BJ (cell line): ENCODE measurements at regions not wholly inside any gene's neighbourhood (a gene's known extent, or its start where the extent isn't known, plus 50 kb on each side); places are given as distances from the start of the nearest gene placed in this dataset.

Experiments
- CTCF ChIA-PET: fragments of 350-600 bp; formaldehyde crosslinking; extraction: SDS; loops from one replicate; lab custom pipeline; 2021; ENCODE audit warnings: antibody characterized with exemption, inconsistent platforms; lab: Yijun Ruan, JAX
- POLR2A ChIA-PET: fragments of 300-600 bp; sonication (Branson Sonifier 250); formaldehyde crosslinking; extraction: SDS; loops from one replicate; lab custom pipeline; 2021; ENCODE audit warnings: antibody characterized with exemption; lab: Charles Lee
- DNase-seq: peaks from one replicate; pipeline ENCODE4 v3.0.0-alpha.2; 2011; ENCODE audit warnings: low read depth
- H3K27me3 ChIP-seq: 2 replicates; pipeline ENCODE4 v1.6.0; 2011; ENCODE audit warnings: low read length; ENCODE audit not compliant: control insufficient read depth, insufficient read depth
- H3K36me3 ChIP-seq: 2 replicates; pipeline ENCODE4 v1.5.1; 2011; ENCODE audit warnings: low read length; ENCODE audit not compliant: control insufficient read depth, insufficient read depth
- H3K4me3 ChIP-seq: 2 replicates; pipeline ENCODE4 v1.5.1; 2011; ENCODE audit warnings: low read depth, mild to moderate bottlenecking, control low read depth, low read length
- CTCF ChIP-seq: IDR thresholded peaks from 2 replicates; pipeline ENCODE4 v1.5.1; 2011; ENCODE audit warnings: low read depth, mild to moderate bottlenecking, control low read depth, inconsistent platforms, low read length, moderate library complexity; ENCODE audit not compliant: insufficient read depth

GRCh38 chr2:144798034-144798433 is 278.1 kb upstream of the ZEB2 start:
- no peak overlapping the region for H3K4me3 ChIP-seq
- DNase-seq: no peak
- ChIA-PET CTCF (no interaction called here), POLR2A (no interaction called here)
- H3K27me3 ChIP-seq: no peaks in the 10 kb centered on the region
- no peaks in the 10 kb centered on the region for H3K36me3 ChIP-seq
- no peak for TF ChIP-seq CTCF

GRCh38 chr2:144796936-144797335 is 277.0 kb upstream of the ZEB2 start:
- DNase-seq: no peak
- H3K36me3 ChIP-seq: no peaks in the 10 kb centered on the region
- no peaks in the 10 kb centered on the region for H3K27me3 ChIP-seq
- no peak overlapping the region for H3K4me3 ChIP-seq
- ChIA-PET CTCF (interaction anchor here (0.6 kb wide), 2 partner anchors 11 to 214 kb away, joined by 4 read pairs; no protein-coding TSS in a partner anchor), POLR2A (no interaction called here)
- TF ChIP-seq CTCF: no peak

- no peak for DNase-seq
- ChIA-PET CTCF (interaction anchor here (0.6 kb wide), 1 partner anchor 12 kb away, joined by 4 read pairs; no protein-coding TSS in a partner anchor), POLR2A (no interaction called here)
- no peak for TF ChIP-seq CTCF
- Histone ChIP-seq H3K36me3 (no peaks in the 10 kb centered on the region), H3K4me3 (no peak overlapping the region), H3K27me3 (no peaks in the 10 kb centered on the region)
Measured at GRCh38 chr2:144796164-144796563, 276.2 kb upstream of the ZEB2 start.

- no peaks in the 10 kb centered on the region for H3K36me3 ChIP-seq
- CTCF ChIA-PET: no interaction called here
- no peak for TF ChIP-seq CTCF
- POLR2A ChIA-PET: no interaction called here
- no peak for DNase-seq
- H3K27me3 ChIP-seq: no peaks in the 10 kb centered on the region
- H3K4me3 ChIP-seq: no peak overlapping the region
Measured at GRCh38 chr2:144785253-144785652, 265.3 kb upstream of the ZEB2 start.

GRCh38 chr2:144780983-144781382 is 261.1 kb upstream of the ZEB2 start:
- Histone ChIP-seq H3K36me3 (no peaks in the 10 kb centered on the region), H3K4me3 (no peak overlapping the region), H3K27me3 (no peaks in the 10 kb centered on the region)
- TF ChIP-seq CTCF: peak; percentile 26; the same call in 1 of the 2 replicates
- no peak for DNase-seq
- ChIA-PET POLR2A (no interaction called here), CTCF (interaction anchor here (0.6 to 1.2 kb wide), 4 partner anchors 10 to 980 kb away, joined by 3 to 6 read pairs (median 4); no protein-coding TSS in a partner anchor)
